22Rv1 (cell line): ENCODE measurements at regions not wholly inside any gene's neighbourhood (a gene's known extent, or its start where the extent isn't known, plus 50 kb on each side); places are given as distances from the start of the nearest gene placed in this dataset.

Source experiments
- CTCF ChIP-seq: fragments of 450-650 bp; IDR thresholded peaks from 2 replicates; pipeline ENCODE4 v1.5.1; 2017; ENCODE audit warnings: mild to moderate bottlenecking
- ZFX ChIP-seq: fragments of 450-650 bp; IDR thresholded peaks from 2 replicates; pipeline ENCODE4 v1.6.1; 2017; ENCODE audit warnings: antibody characterized with exemption, borderline replicate concordance

GRCh38 chrX:53859890-53860289, 173.4 kb upstream of the HUWE1 start:
- no peak for TF ChIP-seq CTCF
- TF ChIP-seq ZFX: no peak
